Epidermal melanocyte (primary cell): ENCODE measurements at regions not wholly inside any gene's neighbourhood (a gene's known extent, or its start where the extent isn't known, plus 50 kb on each side); places are given as distances from the start of the nearest gene placed in this dataset.

Source experiments
- DNase-seq: peaks from one replicate; pipeline ENCODE4 v3.0.0; 2011; ENCODE audit warnings: low spot score; ENCODE audit not compliant: insufficient read length

DNA sequence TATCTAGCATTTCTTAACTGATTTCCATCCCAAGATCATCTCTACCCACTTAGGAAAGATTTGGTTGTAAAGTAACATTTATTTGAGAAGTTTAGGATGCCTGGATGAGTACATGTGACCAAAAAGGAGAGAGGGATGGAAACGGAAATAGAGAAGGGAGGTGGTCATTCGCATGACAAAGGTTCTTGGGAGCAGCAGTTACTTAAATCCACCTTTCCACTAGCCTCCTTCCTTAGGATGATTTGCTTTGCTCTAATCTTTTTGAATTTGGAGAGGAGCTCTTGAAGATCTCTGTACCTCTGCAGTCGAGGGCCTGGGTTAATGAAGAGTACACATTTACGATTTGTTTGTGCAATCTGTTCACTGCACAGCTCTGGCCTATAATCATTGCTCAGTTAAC lies 623.5 kb downstream of the EPHA4 start:
- no peak for DNase-seq

DNA sequence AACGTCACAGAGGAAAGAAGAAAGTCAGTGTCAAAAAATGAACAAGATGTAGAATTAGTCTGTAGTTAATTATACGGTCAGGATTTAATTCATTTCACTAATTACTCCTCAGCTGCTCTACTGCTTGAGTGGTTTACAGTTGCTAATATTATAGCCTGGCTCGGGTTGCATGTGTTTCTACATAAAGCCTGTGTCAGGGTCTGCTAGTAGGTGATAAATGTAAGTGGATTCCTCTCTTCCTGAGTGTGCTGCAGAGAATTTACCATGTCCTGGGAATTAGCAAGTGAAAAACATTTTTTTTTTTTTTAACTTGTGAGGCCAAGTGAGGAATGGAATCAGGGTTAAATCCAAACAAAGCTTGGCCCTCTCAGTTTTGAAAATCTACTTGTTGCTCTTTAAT lies 622.6 kb downstream of the EPHA4 start:
- DNase-seq = no peak

DNA sequence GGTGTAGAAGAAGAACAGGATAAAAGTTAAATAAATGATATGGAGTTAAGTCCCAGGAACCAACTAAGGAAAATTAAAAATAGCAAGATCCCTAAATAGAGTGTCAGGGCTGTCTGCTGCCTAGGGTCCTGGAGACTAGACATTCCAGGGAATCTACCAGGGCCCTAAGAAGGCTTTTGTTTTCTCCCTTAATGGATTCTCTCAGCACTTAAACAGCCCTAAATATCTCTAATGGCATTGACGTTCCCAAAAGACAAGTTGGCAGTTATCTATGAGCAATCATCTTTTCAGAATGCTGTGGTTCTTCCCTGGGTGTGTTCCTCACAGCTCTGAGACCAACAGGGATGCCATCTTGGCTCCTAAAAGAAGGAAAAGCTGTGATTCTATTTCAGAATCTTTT lies 616.3 kb downstream of the EPHA4 start:
- DNase-seq = no peak

DNA sequence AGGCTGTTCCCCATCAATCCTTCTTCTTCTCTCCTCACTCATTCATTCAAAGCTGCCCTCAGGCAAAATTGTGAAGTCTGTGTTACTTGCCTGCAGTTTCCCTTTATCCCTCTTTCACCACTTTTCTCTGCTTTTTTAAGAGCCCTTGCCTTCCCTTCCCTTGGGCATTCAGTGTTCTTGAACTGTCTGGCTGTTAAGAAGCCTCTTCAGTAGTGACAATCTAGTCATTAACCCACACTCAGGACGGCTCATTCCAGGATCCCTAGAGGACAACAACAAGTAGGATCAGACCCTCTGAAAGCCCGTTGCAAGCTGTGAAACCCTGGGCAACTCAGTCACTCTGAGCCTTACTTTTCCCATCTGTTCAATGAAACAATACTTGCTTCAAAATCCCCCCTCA lies 615.7 kb downstream of the EPHA4 start:
- no peak for DNase-seq

DNA sequence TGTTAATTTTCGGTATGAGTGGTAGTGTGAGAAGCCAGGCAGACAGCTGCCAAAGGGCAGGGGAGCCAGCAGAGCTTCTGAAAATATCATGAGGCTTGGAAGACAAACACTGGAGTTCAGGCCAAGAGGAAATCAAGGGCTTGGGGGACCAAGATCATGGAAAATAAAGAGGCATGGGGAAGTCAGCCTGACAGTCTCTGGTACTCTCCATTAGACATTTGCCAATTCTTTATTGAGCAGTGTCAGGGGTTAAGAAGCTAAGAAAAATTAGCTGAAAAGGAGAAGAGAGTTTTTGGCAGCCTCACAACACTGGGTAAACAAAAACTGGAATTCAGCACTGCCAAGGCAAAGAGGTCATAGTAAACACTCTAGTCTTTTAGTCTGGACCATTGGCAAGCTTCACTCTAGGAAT lies 612.7 kb downstream of the EPHA4 start:
- DNase-seq = no peak

DNA sequence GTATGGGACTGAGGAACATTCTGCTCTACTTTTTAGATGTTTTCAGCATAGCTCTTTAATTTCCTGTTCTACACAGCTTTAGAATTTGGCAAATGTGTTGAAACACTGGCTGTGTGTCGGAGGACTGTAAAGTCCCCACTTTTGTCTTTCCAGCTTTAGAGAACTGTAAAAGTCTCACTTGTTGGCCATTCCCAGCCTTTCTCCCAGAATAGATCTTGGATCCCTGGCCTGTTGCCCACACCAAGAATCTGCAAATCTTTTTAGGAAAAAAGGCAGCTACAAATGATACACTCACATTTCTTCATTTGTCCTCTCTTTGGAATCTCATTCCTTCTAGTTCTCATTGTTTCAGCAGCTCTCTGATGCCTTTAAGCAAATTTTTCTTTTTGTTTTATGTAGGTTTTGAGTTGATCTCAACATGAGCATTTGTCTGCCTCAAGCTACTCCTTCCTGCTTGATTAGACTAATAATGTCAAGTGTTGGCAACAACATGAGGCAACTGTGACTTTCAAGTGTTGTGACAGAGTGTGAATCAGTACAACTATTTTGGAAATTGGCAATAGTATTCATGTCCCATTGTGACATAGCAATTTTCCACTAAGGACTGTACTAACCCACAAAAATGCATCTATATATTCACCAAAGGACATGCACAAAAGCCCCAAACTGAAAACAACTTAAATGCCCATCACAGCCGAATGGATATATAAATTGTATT lies 610.8 kb downstream of the EPHA4 start:
- no peak for DNase-seq

DNA sequence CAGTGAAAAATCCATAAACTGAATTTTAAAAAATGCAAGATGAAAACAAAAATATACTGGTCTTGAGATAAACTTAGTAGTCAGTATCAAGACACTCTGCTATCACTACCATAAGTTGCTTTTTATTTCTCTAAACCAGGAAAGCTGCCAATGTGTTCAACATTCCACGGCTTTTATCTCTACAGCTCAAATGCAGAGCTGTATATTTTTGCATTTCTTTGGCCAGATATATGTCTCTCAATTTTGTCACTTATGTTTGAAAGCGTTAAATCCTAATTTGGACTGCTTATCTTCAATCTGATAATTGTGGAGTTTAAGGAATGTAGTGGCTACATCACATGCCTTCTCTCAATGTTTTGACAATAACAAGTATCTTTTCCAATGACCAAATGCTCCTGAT lies 609.5 kb downstream of the EPHA4 start:
- DNase-seq = no peak

DNA sequence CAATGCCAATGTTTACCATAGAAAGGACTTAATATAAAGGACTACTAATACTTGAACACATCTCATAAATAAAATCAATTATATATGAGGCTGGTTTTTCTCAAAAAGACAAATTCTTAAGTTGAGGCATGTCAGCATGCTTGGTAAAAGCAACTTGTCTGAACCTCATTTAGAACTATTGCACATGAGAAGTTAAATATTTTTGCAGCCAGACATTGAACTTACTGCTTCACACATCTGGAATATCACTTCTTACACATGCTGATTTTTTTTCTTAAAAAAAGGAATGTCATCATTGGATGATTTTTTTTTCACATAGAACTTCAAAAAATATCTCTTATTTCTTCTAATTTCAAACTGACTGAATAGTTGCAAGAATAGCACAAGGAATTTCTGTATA lies 609.0 kb downstream of the EPHA4 start:
- no peak for DNase-seq

DNA sequence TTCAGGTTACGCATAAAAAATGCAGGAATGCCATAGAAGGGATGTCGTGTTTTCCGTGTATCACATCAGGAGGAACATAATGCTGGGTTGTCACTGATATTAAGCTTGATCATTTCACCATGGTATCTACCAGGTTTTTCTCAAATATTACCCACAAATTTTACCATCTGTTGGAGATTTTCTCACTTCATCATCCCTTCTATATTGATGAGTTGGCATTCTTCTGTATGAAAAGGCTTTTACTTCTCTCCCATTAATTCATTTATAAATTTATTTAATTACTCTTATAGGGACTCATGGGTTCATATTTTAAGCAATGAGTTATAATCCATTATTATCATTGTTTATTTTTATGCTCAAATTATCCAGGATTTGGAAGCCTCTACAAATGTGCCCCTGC lies 608.2 kb downstream of the EPHA4 start:
- no peak for DNase-seq

DNA sequence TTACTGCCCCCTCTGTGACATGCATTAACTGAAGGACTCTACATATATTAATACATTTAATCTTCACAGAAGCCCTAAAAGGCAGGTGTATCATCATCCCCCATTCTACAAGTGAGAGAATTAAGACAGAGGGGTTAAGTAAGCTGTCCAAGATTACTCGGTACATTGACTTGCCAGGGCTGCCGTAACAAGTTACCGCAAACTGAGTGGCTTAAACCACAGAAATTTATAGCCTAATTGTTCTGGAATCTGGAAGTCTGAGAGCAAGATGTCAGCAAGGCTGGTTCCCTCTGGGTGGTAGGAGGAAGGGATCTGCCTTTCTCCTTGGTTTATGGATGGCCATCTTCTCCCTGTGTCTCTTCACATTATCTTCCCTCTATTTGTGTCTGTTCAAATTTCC lies 605.5 kb downstream of the EPHA4 start:
- peak; percentile 30 for DNase-seq

DNA sequence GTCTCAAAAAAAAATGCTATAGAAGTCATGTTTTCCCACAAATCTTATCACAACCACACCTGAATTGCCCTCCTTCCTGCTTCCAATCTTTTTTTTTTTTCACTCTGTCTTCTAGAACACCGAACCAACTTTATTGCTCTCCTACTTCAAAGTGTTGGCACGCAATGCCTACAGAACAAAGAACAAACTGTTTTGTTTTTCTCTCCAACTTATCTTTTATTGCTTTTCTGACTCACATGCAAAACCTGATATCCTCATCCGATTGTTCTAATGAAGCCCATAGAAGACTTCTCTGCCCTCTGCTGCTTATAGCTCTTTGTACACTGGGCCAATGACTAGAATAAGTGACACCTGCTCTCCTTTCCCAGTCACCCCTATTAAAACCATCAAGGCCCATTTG lies 602.8 kb downstream of the EPHA4 start:
- DNase-seq = no peak

DNA sequence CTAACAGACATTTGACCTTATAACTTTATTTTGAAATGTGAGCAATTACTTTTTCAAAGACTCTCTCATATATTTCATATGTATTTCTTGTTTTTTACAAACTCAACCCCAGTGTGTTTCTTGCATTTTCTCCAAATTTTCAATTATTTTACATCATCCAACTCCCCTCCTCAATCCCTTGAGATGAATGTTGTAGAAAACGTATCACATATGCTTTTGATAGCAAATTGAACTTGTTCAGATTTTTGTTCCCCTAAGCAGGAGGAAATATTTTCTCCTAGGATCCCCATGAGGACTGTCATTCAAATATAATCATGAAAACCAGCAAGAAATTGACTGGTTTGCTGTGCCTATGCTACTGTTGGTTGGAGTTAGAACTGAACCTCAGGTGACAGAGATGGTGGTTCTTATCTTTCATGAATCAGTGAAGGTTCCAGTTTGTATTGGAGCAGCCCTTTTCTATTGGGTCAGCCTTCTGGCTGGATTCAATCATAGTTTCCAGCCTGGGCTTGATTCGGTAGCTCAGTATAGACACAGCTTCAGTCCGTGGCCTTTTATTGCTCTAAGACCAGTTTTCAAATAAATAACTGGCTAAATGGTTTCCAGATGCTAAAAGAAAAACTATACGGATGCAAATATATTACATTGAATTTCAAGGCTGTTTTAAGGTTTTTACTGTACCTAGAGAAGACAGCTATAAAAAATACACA lies 591.0 kb downstream of the EPHA4 start:
- DNase-seq = no peak

DNA sequence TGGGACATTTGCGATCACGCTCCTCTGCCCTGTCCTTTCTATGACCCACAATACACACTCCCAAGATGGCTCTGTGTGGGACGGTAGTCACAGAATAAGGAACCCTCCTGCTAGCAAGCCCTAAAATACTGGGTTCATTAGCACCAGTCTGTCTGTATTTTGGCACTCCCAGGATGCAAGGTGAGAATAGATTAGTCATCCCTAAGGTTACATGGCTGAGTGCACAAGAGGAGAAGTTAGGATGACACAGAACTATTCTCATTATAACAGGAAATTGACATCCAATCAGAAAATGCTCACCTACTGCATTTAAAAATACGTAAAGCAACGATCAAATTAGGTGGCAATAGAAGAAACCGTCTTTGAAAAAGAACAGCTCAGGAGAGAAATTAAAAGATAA lies 590.2 kb downstream of the EPHA4 start:
- no peak for DNase-seq

DNA sequence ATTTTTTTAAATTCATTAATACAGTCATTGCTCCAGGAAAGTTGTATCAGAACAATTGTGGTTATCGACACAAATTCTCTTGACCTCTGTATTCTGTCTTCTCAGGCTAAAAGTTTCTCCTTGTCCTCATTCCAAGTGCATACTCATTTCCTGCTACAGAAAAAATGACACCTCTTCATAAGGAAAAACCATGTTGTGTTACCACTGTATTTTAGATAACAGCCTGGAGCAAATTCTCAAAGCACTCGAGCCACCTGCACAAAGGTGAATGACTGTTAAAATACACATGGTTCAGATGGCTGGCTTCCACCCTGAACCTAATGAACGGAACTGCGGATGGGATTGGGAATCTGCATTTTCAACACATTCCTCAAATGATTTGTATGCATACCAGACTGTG lies 586.5 kb downstream of the EPHA4 start:
- DNase-seq = no peak

DNA sequence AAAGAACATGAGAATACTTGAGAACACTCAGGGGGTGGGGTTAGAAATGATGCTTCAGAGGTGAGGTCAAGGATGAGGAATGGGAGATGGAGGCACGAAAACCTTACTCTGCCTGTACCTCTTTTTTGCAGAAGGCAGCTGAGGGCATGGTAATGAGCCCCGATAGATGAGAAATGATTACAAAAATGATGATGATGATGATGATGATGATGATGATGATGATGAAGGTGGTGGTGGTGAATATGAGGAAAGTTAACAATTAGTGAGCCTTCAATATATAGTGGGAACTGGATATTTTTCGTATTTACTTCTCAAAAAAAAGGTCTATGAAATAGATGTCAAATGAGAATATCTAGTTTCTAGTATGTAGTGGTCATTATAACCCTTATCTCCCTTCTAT lies 584.3 kb downstream of the EPHA4 start:
- DNase-seq = no peak

DNA sequence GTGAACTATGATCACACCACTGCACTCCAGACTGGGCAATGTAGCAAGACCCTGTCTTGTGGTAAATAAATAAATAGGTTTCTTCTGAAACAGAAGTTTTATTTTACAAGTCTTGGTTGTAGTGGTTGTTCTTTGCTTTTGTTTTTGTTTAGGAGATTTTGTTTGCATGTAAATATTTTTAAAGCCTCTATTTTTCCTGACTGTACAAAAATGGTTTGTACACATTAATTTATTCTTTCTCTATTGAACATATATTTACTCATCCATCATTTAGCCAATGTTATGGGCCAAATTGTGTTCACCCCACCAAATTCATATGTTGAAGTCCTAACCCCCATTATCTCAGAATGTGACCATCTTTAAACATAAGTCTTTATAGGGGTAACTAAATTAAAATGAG lies 580.1 kb downstream of the EPHA4 start:
- DNase-seq = no peak

DNA sequence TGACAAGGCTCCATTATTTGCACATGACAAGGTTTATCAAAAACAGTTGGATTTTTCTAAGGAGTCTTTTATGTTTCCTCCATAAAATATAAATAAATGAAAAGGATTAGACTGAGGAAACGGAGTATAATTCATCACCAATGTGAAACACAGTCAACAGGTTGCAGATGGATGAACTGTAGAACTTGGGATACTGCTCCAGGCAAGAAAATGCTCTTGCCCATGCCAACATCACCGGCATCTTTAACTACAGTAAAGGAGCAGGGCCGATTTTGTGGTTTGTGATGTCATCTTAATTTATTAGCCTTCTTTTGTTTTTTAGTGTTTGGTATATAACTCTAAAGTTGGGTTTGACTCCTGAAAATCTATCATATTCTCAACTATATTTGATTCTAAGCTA lies 577.3 kb downstream of the EPHA4 start:
- no peak for DNase-seq

DNA sequence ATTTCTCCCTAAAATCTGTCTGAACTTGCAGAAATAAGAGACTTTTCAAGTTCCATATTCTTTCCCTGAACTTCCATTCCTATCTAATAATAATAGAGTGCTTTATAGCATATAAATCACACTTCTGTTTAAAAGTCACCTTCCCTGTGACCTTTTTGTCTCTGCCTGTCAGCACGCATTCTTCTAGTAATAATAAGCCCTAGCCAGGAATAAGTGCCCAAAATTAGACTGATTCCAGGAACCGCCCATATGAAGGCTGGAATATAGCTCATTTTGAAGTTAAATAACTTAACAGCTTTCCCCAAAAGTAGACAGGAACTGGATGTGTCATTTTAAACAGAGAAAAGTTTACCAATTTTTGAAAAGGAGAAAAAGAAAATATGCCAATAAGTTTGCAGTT lies 576.5 kb downstream of the EPHA4 start:
- DNase-seq = no peak

DNA sequence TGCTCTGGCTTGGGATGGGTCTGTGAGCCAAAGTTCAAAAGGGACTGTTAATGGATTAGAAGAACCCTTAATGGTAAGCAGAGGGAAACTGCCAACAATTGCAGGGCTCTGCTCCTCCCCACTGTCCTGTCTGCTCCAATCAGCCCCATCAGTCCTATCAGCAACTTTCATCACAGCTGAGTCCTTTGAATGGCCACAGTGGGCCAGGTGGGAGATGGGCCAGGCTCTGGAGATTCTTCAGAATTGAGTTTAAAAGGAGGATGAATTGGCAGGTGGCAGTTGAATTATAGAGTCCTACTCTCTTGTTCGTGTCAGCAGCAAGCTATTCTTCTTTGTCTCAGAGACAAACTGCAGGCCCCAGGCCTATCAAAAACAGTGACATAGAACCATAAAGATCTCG lies 573.9 kb downstream of the EPHA4 start:
- no peak for DNase-seq

DNA sequence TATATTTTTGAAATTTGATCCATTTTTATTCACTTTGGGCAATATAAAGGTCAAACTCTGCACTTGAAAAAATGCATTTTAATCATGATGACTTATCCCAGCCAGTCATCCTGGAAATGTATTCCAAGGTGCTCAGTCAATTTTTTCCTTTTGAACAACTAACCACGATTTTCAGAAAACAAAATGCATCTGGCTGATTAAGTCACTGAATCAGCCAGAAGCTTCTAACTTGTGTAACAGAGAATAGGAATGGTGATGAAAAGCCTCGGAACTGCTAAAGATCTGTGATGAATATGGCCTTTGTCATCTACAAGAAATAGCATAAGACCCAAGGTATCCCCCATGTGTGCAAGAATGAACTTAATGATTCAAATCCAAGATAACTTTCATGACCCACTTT lies 572.7 kb downstream of the EPHA4 start:
- no peak for DNase-seq

DNA sequence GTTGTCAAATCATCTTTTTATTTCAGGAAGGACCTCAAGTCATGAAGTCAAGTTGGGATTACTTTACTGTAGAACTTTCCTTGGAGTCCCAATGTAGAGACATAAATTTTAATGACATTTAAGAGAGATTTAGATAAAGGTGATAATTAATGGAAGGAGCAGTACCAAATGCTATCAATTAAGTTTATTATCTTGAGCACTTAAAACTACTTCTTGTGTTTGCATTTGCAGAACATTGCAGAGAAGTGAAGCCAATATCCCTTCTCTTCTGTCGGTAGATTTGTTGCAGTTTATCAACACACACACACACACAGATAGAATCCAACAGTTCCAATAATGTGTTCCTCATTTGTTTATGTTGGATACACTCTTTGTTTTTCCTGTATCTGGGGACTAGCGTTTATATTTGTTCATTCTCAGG lies 570.7 kb downstream of the EPHA4 start:
- no peak for DNase-seq

DNA sequence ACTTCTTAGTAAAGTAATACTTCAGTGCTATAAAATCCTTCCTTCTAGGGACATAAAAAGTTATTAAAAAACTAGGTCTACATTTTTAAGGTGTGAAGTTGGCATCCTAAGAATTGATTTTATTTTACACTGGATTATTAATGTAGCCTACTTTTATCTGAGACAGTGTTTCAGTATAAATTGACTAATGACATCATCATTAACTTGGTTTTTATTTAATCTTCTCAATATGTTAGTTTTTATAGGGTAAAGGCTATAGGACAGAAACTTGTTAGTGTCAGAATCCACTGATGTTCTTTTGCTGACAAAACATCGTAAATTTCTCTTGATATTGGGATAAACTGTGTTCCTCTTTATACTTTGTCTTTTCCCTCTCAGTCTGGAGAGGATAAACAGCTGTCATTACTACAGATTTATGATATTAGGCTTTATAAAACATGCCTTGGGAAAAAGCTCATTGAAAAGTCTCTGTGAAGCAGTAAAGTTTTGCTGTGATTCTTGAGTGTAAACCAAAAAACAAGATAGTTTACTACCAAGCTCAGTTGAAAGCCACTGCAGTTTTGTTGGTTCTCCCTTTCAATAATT lies 569.9 kb downstream of the EPHA4 start:
- DNase-seq = no peak

DNA sequence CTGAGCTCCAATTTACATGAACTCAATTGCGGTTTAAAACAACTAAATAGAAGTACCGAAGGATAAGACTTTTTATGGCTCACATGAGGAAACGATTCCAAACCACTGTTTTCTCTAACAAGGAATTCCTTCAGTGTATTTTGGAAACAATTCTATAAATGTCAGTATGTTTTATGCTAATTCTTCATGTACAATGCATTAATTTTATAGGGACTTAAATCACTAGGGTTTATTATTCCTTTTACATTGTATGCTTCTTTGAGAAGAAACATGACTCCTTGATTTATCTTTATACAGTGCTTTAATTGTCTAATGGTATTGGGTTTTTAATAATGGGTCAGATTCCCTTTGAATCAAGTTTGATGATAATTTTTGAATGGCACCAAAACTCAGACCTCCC lies 566.8 kb downstream of the EPHA4 start:
- no peak for DNase-seq
